ENCODE measurements at regions not wholly inside any gene's neighbourhood (a gene's known extent, or its start where the extent isn't known, plus 50 kb on each side); places are given as distances from the start of the nearest gene placed in this dataset.

DNA sequence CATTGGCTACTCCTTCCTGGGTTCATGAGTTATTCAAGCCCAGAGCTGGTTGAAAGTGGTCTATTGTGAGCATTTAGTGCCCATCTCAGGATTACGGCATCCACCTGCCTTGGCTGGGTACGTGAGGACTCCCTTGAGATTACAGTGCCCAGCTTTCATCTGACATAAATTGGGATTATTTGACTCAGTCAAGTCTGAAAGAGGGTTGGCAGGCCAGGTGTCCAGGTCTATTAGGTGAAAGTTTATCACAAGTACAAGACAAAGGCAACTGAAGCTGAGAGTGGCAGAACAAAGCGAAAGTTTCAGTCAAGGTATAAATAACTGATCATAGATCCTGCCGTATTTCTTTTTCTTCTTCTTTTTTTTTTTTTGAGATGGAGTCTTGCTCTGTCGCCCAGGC is 84.6 kb upstream of the ATF7IP start:
- DNase-seq (ENCODE audit: low spot score) (no peak), ATAC-seq (ENCODE audit: low FRiP score) (no peak)
- TF ChIP-seq, protein P1, sequence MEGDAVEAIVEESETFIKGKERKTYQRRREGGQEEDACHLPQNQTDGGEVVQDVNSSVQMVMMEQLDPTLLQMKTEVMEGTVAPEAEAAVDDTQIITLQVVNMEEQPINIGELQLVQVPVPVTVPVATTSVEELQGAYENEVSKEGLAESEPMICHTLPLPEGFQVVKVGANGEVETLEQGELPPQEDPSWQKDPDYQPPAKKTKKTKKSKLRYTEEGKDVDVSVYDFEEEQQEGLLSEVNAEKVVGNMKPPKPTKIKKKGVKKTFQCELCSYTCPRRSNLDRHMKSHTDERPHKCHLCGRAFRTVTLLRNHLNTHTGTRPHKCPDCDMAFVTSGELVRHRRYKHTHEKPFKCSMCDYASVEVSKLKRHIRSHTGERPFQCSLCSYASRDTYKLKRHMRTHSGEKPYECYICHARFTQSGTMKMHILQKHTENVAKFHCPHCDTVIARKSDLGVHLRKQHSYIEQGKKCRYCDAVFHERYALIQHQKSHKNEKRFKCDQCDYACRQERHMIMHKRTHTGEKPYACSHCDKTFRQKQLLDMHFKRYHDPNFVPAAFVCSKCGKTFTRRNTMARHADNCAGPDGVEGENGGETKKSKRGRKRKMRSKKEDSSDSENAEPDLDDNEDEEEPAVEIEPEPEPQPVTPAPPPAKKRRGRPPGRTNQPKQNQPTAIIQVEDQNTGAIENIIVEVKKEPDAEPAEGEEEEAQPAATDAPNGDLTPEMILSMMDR (IDR thresholded peaks at IDR 0.05) = no peak

DNA sequence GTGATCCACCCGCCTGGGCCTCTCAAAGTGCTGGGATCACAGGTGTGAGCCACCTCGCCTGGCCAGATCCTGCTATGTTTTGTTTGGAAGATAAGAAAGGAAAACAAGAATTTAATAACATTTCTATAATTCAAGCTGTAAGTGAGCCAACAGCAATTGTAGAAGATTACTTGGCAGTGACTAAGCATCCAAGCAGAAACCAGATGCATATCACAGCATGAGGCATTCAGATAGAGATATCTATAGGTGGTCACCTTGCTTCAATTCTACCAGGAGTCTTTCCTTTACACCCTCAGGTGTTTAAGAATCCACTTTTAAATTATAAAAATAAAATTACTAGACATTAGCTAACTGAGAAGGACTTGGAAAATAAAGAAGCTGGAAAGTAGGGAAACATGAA is 83.9 kb upstream of the ATF7IP start:
- DNase-seq (ENCODE audit: low spot score) (no peak), ATAC-seq (ENCODE audit: low FRiP score) (no peak)
- TF ChIP-seq, protein P1 (IDR thresholded peaks at IDR 0.05) = no peak

DNA sequence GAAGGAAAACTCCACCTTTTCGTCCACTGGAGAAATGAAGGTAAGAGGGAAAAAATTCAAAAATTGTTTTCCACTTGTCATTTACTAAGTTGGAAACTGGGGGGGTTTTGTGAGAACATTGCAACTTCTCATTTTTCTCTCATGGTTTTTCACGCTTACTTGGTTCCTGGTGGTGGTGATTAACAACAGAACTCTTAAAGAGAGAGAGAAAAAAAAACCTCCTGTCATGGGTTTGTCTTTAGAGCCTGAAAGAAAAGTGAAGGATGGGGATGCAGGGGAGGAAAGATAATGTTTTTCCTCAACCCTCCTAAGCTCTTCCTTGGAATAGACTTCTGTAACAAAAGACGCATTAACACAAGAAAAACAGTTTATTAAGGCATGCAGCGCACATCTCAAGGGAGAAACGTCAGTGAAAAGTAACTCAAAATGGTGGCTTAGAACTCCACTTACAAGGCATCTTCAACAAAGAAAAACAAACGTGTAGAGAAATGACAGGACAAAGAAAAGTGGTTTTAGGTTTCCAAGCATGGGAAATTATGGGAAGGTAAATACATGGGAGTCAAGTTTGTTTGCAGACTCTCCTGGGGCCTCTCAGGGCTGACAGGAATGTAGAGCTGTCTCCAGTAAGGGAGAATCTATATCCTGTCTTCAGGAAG is 81.9 kb upstream of the ATF7IP start:
- no peak for ATAC-seq (ENCODE audit: low FRiP score)
- TF ChIP-seq, protein P1 (IDR thresholded peaks at IDR 0.05) = no peak

DNA sequence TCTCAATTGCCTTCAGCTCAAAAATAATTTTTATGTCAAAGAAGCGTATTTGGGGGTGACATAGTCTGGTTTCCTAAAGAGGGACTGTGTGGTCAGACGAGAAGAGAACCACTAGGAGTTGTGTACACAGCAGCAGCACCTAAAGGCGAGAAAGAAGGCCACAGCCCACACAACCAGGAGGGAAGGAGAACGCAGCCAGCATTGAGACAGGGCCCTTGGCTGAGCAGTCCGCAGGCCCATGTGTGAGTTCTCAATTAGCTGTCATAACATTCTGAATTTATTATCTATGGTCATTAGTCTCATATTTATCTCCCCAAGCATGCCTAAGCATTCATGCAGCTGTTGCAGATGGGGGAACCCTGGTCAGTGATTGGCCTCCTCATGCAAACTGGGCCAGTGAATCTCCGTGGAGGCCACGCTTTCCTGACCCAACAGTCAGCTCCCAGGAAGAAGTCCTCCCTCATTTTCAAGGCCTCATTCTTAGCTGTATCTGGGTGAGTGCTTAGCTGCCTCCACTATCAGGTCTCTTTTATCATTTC is 81.2 kb upstream of the ATF7IP start:
- DNase-seq (ENCODE audit: low spot score) = no peak
- no peak for ATAC-seq (ENCODE audit: low FRiP score)
- TF ChIP-seq, protein P1 (IDR thresholded peaks at IDR 0.05) = no peak

More for the DNA sequence above, 81.9 kb upstream of the ATF7IP start:
- DNase-seq (ENCODE audit: low spot score) = no peak

GRCh38 chr12:14289601-14290000 is 75.9 kb upstream of the ATF7IP start:
- DNase-seq (ENCODE audit: low spot score) = no peak
- TF ChIP-seq, protein P1 (IDR thresholded peaks at IDR 0.05) = no peak
- no peak for ATAC-seq (ENCODE audit: low FRiP score)

DNA sequence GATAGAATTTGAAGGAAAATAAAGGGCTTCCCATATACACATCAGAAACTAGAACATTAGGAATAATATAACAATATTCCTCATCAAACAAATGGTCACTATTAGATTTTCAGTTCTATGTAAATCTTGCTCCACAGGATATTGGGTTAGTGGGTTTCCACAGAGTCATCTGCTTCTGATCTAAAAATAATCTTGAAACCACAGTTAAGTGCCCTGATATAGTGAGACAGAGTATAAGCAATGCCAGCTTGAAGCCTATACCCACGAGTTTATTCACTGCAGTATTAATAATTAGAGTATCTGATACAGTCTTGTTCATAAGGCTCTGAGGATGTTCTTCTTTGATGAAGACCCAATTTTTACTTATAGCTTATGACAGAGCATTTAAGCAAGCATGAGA is 74.5 kb upstream of the ATF7IP start:
- TF ChIP-seq, protein P1 (IDR thresholded peaks at IDR 0.05) = no peak
- ATAC-seq (ENCODE audit: low FRiP score) (no peak), DNase-seq (ENCODE audit: low spot score) (no peak)

DNA sequence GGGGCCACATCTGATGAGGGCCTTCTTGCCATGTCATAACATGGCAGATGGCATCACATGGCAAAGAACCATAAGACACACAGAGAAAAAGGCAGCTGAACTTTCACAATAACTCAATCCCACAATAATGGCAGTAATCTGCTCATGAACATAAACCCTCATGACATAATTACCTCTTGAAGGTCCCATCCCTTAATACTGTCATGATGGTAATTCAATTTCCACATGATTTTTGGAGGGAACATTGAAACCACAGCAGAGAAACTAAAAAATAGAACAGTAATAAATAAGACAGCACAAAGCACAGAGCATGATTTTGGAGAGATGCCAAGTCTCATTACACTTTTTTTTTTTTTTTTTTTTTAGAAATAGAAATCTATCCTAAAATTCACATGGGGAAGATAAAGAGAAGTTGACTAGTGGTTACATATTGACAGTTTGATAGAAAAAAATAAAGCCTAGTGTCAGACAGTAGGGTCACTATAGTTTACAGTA is 61.8 kb upstream of the ATF7IP start:
- ATAC-seq (ENCODE audit: low FRiP score) (no peak), DNase-seq (ENCODE audit: low spot score) (no peak)
- TF ChIP-seq, protein P1 (IDR thresholded peaks at IDR 0.05) = no peak

Data from omental fat pad (tissue), 3 donors.